Stimulated activated CD4-positive, alpha-beta T cell treated with anti-CD3 and anti-CD28 coated beads, Interleukin-12 subunit alpha, Interleukin-12 subunit beta, amount 100 ng/mL, for 4 hours (primary cell): ENCODE measurements at regions not wholly inside any gene's neighbourhood (a gene's known extent, or its start where the extent isn't known, plus 50 kb on each side); places are given as distances from the start of the nearest gene placed in this dataset.
"Not testable (repeated sequence)": the region's sequence is repeated elsewhere in the genome, so short reads cannot be mapped to it uniquely, and the experiment has no call there.

Source experiments
- DNase-seq: peaks from one replicate; pipeline ENCODE4 v3.0.0-alpha.2; 2020

DNA sequence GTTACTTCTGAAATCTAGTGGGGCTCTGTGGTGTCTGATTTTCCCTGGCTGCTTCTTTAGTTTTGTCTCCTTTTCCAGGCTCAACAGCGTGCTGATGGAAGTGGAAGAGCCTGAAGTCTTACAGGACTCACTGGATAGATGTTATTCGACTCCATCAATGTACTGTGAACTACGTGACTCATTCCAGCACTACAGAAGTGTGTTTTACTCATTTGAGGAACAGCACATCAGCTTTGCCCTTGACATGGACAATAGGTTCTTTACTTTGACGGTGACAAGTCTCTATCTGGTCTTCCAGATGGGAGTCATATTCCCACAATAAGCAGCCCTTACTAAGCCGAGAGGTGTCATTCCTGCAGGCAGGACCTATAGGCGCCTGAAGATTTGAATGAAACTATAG, 51.1 kb downstream of the NBPF8 start:
- not testable (repeated sequence) for DNase-seq

DNA sequence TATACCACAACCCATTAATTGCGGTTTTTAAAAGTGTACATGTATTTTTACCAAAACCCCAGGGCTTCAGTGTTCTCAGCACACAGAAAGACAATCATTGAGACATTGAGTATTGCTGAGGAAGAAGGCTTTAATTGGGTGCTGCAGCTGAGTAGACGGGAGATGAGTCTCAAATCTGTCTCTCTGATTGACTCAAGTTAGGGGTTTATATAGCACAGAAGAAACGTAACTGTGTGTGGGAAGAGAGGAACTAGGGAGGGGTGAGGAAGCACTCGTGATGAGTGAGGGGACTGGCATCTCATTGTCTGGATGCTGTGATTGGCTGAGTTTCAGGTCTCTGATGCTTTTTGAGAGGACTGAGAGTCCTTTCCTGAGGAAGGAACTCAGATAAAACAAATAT, 62.8 kb downstream of the NBPF8 start:
- DNase-seq, result not testable (repeated sequence)

DNA sequence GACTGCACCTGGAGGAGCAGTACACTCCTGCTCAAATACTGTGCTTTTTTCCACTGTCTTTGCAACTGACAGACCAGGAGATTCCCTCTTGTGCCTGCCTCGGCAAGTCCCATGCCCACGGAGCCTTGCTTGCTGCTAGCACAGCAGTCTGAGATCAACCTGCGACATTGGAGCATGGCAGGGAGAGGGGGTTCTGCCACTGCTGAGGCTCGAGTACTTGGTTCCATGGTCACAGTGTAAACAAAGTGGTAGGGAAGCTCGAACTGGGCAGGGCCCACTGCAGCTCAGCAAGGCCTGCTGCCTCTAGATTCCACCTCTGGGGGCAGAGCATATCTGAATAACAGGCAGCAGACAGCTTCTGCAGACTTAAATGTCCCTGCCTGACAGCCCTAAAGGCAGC, 63.6 kb downstream of the NBPF8 start:
- DNase-seq, result not testable (repeated sequence)

DNA sequence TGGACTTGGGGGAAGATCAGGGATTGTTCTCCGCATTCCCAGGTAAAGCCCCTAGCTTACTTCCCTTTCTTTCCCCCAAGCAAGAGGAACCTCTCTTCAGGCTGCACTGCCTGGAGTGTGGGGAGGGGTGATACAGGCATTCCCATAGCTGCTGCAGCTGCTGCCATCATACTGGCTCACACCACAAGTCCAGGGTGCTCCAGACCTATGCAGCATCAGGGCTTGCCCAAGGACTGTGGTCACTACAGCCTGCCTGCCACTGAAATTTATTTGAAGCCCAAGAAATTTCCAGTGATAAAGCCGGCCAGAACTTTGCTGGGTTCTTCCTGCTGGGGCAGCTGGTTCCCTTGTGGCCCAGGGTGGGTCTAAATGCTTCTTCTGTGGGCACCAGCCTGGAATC, 72.7 kb downstream of the NBPF8 start:
- not testable (repeated sequence) for DNase-seq

DNA sequence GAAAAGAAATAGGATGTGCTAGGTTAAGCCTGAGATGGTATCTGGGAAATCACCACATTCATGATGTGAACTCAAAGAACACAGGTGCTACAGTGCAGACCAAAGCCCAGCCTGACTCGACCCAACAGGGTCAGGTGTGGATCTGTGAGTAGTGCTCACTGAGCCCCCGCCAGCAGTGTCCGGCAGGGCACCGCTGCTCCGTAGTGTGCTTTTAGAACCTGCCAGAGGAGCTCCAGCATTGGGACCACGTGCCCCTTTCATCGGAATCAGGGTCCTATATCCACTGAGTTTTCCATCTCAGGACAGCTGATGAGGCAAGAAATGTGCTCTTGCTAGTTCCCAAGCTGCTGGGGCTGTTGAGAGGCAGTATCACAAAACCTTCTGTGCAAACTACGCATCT, 74.4 kb downstream of the NBPF8 start:
- DNase-seq, result not testable (repeated sequence)

DNA sequence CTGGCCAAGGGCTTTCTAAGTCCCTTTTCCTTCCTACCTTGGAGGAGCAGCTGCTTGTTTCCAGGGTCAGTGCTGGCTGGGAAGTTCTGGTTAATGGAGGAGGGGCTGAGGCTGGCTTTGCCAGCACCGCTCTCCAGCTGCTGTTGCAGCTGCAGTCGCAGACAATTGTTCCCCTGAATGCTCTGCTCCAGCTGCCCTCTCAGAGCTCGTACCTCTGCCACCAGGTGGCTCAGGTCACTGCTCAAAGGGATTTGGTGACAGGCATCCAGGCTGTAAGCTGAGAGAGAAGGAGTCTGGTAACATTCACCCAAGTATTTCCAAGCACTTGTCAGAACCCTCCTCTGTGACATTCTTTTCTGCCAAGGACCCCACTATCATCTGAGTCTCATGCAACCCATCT, 82.3 kb downstream of the NBPF8 start:
- DNase-seq, result not testable (repeated sequence)

DNA sequence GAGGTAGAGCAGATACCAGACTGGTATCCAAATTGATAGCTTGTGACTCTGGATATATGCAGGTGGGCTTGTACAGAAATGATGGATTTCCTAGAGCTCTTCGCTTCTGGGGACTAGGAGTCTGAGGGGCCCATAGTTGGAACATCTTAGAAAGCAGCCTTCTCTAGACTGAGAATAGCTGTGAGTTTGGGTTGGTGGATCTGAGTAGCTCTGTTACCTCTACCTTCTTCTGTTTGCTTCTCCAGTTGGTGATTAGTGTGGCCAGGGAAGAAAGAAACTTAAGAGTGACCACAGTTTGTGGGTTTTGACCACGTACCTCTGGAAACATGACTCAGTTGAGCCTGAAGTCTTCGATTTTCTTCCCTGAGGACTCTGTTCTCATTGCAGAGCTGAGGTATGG, 88.4 kb downstream of the NBPF8 start:
- not testable (repeated sequence) for DNase-seq

DNA sequence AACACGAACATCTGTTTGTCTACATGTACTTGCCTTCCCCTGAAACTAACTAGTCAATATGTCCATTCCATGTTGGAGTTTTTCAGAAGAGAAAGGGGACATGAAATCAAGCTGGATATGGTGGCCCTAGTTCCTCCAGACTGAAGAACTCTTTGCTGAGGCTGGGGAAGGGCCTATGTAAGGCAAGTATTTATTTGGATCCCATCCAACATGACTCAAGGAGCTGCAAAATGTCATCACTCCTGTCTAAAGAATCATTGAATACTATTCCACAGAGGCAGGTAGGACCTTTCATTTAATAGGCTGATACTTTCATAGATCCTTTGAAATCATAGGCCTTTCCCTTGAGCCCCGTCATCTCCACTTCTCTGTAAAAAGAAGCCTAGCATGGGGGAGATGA, 91.5 kb downstream of the NBPF8 start:
- DNase-seq, result not testable (repeated sequence)

DNA sequence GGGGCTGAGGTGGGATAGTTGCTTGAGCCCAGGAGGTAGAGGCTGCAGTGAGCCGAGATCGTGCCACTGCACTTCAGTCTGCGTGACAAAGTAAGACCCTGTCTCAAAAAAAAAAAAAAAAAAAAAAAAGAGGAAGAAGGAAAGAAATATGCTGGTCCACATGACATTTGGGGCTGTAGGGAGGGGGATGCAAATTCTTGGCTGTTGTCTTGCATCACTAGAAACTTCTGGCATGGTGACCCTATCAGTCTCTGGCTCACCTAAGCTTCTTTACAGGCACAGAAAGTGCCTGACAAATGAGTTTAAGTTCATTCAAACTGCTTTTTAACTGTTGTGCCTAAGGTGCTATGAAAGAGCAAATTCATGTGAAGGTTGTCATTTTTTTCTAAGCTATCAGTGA, 93.5 kb downstream of the NBPF8 start:
- DNase-seq, result not testable (repeated sequence)

DNA sequence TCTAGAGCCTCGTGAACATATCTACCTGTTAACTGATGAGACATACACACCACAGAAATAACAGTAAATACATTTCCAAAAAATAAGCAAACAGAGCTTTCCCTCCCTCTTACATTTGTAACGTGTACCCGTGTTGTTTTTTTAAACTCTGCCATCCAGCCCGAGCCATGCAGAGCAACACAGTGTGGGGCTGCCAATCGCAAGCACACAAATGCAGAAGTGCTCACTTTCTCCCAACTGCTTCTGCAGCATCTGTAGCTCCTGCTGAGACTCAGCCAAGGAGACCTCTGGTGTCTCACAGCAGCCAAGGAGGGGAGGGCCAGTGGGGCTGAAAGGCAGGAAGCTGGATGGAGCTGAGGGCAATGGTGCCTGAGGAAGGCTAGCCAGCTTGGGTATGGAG, 94.4 kb downstream of the NBPF8 start:
- not testable (repeated sequence) for DNase-seq

DNA sequence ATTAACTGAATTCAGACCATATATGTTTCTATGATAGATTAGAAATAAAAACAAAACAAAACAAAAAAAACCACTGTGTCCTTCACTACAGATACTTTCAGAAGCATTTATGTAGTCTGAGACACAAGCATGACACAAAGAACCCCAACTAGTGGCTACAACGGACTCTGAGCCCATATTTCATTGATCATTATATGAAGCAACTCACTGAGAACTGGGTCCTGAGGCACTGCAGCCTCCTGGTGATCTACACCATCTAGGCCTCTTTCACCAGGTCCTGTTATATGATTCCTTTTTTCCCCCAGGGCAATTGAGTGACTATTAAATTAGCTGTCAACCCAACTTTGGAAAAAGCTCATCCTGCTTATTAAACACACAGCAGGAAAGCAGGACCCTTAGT, 98.3 kb downstream of the NBPF8 start:
- not testable (repeated sequence) for DNase-seq

DNA sequence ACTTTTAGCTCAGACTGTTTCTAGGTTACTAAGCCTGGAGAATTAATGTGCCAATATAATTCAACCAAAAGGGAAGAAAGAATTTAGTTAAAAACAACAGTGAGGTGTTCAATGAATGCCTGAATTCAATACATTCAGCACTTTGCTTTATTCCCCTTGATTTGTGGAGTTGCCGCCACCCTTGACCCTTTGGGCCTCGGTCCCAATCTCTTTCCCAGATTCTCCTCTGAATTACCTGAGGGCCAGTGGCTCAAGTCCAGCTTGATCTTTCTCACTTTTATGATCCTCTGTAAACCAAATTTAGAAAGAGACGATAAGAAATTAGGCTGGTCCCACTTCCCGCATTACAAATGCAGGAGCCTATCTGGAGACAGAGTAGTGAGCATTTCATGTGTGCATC, 98.7 kb downstream of the NBPF8 start:
- not testable (repeated sequence) for DNase-seq

DNA sequence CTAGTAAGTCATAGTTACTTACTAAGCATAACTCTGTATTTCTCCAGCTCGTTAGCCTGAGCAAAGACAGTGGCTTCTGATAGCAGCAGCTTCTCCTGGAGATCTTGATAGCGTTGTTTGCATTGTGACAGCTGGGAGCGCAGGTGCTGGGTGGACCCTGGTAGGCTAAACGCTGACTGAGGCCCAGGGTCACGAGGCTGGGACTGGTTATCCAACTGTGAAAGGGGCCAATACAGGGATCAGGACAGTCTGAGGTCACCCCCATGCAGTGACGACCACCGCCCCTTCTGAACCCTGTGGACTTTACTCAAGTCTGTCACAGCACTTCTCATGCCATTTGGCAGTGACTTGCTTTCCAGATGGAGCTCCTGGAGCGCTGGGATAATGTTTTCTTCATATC, 104.4 kb downstream of the NBPF8 start:
- DNase-seq, result not testable (repeated sequence)

DNA sequence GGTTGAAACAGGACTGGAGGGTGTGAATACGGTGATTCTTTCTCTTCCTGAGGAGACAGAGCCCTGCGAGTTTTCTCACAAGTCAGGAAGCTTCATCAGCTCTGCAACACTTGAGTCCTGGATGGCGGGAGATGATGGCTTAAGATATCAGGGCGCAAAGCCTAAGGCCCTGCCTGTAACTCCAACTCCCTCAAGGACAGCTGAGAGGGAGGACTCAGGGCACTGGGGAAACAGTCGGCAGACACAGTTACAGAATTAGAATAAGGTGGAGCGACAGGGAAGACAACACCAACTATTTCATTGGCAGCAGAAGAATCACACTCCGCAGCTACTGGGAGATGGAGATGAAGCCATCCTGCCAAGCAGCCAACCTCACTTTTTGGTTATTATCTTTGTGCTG, 109.6 kb downstream of the NBPF8 start:
- not testable (repeated sequence) for DNase-seq

DNA sequence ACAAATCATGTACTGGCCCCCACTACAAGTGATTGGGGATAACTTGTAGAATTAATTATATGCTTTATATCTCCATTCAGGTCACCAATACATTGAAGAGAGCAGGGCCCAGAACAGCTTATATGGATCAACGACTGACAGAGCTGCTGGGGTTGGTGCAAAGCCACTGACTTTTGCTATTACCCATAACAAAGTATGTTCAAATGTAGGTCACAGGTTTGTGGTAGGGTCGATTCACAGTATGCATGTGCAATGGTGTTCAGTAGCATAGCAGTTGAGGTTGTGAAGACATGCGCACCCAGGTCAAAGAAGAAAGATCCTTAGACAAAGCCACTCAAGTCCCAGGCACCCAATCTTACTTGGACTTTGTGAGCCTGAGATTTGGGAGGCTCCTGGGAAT, 110.6 kb downstream of the NBPF8 start:
- not testable (repeated sequence) for DNase-seq

DNA sequence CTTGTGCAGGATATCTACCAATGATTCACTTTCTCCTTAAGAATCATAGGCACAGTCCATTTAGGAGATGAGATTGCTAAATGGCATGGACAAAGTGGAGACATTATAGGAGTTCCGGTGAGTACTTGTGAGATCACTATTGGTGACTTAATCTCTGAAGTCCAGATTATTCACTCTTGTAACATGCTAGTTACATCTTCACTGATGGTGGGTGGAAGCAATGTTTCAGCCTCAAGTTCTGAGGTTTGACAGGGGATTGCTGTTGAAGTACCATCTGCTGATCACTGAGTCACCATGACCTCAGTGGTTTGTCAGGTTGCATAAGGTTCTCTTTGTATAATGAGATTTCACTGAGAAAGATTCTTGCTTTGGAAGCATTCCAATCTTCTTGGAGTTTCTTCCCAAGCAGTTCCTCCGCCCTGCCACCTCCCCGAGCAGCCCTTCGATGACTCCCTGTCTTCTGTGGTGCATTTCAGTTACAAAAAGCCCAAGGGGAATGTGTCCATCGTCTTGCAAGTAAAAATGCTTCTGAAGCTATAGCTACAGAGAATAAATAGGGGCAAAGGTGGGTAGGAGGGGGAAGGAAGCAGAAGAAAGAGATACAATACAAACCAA, 114.7 kb downstream of the NBPF8 start:
- not testable (repeated sequence) for DNase-seq

DNA sequence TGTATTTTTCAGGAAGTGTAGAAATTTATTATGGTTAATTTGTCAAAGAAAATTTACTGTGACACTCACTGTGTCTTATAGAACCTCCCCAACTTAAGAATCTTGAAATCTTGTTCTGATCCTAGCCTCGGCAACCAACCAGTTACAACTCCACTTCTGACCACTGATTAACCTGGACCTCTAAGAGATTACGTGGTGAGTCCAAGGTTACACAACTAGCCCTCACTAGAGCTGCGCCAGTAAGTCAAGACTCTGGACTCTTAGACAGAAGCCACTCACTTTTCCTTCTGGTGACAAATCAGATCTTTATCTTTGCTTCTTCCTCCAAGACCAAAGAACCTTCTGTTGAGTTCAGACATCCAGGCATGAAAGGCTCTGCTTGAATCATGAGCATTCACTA, 116.6 kb downstream of the NBPF8 start:
- DNase-seq, result not testable (repeated sequence)

DNA sequence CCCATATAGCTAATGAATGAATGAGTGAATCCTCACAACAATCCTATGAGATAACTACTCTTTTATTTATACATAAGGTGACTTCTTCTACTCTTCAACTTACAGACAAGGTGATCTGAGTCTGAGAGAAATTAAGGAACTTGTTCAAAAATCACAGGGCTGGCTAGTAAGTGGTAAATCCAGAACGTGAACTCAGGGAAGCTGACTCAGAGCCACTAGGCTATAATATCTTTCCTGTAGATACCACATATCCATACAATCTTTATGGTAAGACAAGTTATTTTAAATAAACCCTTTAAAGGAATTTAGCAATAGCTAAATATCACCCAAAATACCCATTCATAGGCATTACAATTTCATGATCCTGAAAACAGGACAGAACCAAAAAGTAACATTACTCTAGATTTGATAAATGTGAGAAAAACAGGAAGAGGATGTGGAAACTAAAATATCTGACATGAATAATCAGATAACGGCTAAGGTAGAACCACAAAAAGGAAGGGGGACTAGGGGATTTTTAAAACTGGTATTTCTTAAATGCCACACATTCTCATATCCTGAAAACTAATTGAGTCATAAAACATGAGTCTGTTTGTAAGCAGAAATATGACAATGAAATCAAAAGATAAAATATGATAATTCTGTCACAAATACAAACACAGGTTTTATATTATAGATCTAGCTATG, 119.7 kb downstream of the NBPF8 start:
- not testable (repeated sequence) for DNase-seq

DNA sequence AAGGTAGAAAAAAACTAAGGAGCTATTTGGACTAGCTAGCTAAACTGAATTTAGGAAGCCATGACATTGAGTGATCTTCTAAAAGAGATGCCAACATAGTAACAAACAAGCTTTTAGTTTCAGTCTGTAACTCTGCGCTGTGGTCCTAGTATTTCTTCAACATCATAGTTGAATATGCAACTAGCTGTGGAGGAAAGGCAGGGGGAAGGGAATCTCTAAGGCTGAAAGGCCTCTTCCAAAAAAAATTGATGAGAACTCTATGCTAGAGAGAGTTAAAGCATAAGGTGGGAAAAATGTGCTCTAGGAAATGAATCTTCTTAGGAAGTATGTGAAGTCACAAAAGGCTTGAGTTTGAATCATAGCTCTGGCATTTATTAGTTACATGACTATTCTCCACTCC, 120.2 kb downstream of the NBPF8 start:
- not testable (repeated sequence) for DNase-seq

DNA sequence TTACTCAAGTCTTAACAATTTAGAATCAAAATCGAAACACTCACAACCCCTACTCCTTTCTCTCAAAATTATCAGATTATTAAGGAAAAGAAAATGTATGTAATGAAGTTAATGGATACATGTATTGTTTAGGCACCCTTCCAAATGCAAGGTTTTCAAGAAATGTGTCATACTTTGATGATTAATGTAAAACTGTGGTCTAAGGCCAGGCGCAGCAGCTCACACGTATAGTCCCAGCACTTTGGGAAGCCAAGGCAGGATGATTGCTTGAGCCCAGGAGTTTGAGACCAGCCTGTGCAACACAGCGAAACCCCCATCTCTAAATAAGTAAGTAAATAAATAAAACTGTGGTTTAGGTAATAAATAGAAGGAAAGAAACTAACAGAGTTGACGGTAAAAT, 126.6 kb downstream of the NBPF8 start:
- not testable (repeated sequence) for DNase-seq

DNA sequence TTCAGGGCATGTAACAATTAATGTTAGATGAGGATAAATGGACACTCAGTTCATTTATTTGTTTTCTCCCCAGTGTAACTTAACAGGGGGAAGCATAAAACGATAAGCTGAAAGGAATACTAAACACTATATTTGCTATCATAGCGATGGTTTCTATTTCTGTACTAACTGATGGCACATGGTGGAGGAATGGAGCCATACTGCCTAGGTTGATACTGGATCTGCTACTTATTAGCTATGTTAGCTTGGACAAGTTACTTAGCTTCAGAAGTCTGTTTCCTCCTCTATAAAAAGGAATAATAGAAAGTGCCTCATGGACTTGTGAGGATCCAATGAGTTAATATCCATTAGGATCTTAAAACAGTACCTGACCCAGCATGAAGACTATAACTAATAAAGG, 127.5 kb downstream of the NBPF8 start:
- not testable (repeated sequence) for DNase-seq

DNA sequence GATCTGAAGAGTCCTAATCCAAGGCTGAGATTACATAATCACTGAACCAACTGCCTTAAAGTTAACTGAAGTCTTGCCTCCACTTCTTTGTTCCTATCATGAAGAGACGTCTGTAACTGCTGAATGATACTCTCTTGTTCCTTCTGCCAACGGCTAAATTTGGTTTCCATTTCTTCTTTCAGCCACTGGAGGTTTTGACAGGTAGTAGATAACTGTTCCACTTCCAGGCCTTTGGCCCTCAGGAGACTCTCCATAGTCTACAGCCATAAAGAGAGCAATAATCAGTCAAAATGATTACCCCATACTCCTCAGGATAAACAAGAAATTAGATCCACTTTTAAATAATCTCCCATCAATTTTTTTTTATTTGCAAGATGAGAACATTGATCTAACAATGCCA, 128.1 kb downstream of the NBPF8 start:
- not testable (repeated sequence) for DNase-seq

DNA sequence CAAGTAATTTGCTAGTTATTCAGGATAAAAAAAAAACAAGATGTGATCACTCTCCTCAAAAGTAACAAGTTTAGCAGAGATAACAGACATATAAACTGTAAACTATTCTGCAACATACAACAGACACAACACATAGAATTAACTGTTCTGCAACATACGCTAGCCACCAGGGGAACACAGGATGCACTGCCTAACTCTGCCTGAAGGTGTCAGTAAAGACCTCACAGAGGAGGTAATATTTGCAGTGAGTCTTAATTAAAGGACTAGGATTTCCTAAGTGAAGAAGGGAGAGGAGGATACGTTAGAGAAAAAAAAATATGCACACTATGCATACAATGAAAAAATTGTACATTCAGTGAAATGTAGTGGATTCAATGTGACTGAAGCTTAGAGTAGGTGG, 129.6 kb downstream of the NBPF8 start:
- DNase-seq, result peak; percentile 73

DNA sequence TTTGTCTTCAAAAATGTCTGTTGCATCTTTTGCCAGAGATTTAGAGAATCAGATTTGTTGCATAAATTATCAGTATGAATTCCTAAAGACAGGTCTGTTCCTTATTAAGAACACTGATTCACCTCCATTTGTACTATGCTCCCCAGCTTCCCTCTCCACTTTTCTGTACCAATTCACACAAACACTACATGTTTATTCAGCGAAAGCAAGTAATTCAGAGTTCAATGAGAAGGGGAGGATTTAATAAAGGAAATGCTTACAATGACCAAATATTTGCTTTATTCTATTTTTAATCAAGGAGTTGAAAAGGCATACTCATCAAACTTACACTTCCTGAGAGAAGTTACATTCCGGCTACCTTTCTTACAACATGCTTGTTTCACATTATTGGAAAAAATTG, 135.5 kb downstream of the NBPF8 start:
- not testable (repeated sequence) for DNase-seq

DNA sequence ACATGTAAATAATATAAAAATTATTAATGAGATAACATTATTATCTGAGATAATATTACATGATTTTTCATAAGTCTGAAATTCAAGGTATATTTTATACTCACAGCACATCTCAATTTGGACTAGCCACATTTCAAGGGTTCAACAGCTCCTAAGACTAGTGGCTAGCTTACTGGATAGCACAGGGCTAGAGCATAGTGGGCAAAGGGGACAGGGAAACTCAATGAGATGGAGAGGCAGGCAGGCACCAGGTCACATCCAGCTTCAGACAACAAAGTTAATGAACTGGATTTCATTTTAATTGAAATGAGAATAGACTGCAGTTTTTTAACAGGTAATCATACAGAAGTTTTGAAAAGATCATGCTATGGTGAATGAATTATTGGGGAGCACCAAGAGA, 137.4 kb downstream of the NBPF8 start:
- DNase-seq, result not testable (repeated sequence)
